GM19372 (cell line): ENCODE measurements at regions not wholly inside any gene's neighbourhood (a gene's known extent, or its start where the extent isn't known, plus 50 kb on each side); places are given as distances from the start of the nearest gene placed in this dataset.
"Not testable (repeated sequence)": the region's sequence is repeated elsewhere in the genome, so short reads cannot be mapped to it uniquely, and the experiment has no call there.

Experiments used
- ATAC-seq: cut with Tn5 transposase; IDR thresholded peaks from one replicate; pipeline ENCODE4 v1.9.1; 2021; ENCODE audit warnings: mild to moderate bottlenecking, low read depth, moderate library complexity; ENCODE audit not compliant: unreplicated experiment

DNA sequence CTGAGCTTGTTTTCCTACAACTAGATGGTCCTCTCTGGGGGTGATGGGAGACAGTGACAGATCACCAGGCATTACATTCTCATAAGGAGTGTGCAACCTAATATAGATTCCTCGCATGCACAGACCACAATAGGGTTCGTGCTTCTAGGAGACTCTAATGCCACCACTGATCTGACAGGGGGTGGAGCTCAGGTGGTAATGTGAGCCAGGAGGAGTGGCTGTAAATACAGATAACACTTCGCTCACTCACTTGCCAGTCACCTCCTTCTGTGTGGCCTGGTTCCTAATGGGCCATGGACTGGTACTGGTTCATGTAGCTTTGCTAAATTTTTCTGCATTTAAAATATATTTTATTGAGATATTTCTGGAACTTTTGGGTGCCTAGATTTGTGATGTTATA, 202.3 kb upstream of the ZNF32 start:
- ATAC-seq = no peak

DNA sequence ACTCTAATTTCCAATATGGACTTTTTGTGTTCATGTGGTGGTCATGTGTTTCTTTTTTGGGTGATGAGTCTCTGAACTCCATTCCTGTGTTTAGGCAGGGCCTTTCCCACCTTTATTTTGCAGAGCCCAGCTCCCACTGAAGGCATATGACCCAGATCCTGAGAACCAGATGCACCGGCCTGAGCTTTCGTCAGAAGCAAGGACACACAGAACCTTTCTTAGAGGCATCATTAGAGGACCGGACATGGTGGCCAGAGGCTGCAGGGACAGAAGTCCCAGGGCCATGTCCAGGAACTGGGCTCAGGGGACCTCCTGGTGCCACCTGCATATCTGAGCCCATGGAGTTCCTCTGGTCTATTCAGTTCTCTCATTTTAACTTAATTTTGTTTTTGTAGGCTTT, 200.9 kb upstream of the ZNF32 start:
- ATAC-seq = no peak

DNA sequence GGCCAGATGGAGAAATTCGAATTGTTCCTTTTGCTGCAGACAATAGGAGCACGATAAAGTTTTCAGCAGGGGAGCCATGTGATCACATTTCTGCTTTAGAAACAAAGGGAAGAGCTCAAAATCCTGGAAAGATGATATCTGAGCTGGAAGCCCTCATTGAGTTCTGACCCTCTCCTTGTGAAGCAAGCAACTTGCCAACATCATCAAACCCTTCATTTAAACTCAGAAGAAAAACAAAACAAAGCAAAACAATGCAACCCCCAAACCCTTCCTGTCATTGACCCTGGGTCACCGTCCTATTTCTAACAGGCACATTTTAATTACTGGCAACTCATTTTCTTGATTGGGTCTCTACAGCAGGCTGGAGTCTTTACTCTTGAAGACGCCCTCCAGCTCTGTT, 198.3 kb upstream of the ZNF32 start:
- ATAC-seq = no peak

DNA sequence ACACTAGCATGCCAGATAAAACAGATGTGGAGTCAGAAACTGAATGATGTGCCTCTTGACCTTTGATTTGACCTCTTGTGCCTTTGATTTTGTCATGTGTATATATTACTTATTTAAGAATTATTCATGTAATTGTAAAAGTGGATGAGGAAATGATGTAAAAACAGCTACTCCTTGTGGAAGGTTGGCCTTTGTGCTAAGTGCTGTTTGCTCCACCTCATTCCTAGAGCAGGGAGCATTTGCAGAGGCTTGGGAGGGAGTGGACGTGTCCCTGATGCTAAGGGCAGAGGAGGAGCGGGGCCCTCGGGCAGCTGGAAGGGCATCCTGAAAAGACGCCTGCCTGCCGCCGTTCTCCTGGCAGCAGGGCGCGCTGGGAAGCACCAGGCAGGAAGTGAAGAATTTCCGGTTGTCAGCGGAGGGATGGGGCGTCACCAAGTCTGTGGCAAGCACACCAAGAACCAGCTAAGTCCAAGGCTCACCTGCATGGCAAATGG, 197.6 kb upstream of the ZNF32 start:
- ATAC-seq = peak; percentile 57

DNA sequence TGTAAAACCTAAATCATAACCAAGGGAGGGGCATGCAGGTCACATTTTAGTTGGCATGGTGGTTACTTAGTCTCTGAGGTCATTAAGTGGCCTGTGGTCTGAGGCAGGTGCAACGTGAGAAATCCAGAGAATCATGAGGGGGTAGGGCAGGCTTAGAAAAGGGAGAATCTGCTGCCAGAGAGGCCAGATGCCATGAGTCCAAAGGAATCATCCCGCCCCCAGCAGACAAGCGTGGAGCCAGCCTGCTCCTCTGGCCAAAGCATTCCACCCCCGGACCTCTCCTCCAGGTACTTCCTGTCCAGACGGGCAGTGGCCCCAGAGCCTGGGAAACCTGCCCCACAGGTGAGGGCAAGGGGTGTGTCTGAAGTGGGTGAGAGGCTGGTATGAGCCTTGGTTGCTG, 196.4 kb upstream of the ZNF32 start:
- ATAC-seq = no peak

DNA sequence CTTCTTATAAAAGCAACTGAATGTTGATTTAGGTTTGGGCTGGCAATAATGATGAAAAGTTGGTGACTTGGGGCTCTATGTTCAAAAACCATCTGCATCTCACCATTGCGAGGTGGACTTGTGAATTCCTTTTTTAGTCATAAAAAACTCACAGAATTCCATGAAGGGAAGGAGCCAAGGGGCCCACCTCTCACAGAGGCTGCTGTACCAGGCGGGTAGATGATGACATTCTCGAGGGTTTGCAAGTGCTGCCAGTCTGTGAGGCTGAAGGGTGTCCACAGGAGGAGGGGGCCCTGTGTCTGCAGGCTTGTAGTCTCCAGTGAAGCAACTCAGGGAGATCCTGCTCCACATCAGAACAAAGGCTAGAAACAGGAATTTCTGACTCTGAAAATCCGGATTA, 195.5 kb upstream of the ZNF32 start:
- ATAC-seq = no peak

DNA sequence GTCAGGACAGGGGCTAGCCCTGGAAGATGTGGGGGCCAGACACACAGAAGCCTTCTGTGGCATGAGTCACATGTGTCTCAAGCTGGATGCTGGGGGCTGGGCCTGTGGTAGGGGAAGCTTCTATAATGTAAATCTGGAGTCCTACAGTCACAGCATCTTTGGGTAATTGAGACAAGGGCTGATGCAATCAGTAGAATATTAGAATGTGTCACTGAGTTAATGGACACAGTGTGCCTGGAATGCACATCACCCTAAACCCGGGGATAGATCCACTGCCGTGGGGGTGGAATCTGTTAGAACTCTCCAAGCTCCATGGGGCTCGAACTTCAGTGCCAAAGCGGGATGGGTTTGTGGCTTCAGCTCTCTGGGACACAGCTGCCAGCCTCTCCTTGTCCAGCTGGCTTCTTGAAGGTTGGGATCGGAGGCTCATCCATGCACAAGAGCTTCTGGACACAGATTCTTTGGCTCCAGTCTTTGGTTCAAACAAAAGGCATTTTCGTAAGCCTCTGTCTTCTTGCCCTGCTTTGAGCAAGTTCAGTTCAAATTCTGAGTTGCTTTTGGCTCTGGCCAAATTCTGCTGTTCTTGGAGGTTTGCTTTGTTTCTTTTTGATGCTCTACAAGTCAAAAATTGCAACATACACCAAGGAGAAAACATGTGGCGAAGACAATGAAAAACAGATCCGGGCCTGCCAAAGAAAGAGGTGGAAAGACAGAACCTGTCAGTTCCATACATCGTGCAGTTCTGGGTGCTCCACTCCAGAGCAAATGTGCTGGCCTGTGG, 194.8 kb upstream of the ZNF32 start:
- ATAC-seq = no peak

DNA sequence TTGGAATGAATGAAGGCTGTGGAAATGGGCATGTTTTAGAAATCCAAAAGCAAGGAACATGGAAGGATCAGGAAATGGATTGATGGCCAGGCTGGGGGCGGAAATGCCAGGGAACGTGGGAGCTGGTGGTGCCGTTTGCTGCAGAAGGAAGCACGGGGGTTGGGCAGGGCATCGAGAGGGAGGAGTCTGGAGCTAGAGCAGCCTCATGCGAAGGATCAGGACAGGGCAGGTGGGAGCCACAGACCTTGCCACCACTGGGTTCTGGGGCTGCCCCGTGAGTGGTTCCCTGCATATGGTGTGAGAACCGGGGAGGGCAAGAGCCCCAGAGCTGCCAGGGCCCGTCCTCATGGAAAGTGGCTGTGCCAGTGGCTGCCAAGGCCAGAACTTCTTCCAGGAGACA, 193.8 kb upstream of the ZNF32 start:
- no peak for ATAC-seq

DNA sequence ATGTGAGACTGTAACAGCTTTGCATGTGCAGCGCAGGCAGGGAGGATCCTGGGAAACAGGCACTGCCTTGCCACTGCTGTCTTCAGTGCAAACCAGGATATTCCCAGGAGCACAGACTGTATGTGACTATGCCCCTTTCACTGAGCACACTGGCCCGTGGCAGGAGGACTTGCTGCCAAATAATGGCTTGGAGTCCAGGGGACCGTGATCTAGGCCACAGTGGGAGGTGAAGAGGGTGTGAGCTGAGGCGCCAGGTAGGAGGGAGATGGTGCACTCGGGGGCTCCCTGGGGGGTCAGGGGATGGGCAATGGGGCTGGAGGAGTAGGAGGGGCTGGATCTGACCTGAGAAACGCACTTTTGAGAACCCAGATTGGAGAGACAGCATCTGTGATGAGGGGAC, 193.4 kb upstream of the ZNF32 start:
- no peak for ATAC-seq

DNA sequence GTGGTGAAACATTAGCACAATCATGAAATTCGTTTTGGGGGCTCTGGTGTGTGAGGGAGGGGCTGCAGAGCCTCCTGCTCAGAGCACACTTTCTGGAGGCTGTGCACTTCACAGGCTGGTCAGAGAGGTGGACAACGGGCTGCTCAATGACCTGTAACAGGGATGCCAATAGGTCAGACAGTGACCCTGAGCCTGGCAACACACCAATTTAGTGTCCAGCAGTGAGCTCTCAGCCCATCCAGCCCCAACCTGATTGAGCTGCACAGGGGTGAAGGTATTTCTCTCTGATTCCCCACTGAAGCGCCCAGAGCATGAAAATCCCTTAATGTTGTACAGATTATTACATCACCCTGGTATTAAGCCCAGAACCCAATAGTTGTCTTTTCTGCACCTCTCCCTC, 191.3 kb upstream of the ZNF32 start:
- ATAC-seq = no peak

DNA sequence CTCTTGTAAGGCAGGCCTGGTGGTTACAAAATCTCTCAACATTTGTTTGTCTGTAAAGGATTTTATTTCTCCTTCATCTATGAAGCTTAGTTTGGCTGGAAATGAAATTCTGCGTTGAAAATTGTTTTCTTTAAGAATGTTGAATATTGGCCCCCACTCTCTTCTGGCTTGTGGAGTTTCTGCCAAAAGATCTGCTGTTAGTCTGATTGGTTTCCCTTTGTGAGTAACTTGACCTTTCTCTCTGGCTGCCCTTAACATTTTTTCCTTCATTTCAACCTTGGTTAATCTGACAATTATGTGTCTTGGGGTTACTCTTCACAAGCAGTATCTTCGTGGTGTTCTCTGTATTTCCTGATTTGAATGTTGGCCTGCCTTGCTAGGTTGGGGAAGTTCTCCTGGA, 186.1 kb upstream of the ZNF32 start:
- ATAC-seq = not testable (repeated sequence)

DNA sequence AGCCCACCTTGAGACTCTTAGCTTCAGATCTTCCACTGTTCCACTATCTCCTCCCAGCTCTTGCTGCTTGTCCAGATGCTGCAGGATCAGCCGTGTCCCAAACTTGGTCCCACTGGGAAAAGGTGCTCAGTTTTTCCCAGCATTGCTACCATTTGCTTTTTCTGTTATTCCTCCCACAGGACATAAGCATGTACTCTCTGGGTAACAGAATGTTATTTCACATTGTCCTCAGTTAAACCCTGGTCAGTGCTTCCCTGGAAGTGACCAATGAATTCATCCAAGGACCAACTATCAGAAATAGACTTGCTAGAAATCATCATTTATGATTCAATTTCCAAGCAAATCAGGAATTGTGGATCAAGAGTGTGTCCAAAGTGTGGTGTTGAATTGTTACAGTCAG, 179.2 kb upstream of the ZNF32 start:
- ATAC-seq = no peak

DNA sequence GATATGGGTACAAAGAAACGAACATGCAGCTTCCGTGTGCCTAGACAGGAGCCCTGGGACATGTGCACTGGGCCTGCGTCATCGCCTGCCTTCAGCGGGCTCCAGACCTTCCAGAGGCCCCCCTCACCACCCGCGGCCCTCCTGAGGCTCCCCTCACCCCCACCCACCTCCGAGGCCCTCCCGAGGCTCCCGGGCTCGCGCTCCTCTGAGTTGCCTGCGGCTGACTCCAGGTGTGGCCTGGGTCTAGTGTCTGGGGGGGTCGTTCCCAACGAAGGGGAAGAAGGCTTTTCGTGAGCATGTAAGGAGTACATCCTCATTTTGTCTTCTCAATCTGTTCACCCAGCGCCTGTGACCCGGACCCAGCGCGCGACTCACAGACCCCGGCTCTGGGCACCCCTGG, 177.3 kb upstream of the ZNF32 start:
- ATAC-seq = no peak

DNA sequence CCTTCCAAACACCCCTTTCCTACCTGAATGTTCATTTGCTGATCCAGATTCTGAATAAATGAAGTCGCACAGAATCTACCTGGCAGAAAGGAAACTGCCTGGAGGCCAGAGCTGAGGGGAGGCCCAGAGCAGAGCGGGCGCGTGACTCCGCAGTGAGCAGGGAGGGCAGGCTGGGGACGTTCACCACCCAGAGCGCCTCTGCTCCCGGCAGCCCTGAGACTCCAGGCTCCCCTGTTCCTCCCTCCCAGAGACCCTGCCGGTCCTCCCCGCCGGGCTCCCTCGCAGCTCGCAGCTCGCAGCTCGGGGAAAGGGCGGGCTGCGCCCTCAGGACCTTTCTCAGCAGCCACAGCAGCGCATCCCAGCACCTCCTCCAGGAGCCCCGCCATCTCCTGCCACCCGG, 176.7 kb upstream of the ZNF32 start:
- no peak for ATAC-seq

DNA sequence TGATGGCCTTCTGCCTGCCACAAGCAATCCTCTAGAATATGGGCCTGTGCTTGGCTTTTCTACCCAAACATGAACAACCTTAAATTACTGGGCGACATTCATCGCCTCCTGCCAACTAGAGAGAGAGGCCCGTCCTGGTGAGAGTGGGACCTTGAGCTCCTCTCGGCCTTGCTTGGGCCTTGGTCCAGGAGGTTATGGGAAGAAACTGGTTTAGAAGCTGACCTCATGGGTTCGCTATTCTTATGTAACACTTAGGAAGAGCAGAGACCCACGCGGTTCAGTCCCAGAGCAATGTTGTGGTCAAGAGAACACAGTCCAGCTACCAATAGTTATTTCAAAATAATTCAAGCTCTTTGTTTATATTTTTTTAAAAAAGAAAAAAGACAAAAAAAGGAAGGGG, 176.3 kb upstream of the ZNF32 start:
- no peak for ATAC-seq

DNA sequence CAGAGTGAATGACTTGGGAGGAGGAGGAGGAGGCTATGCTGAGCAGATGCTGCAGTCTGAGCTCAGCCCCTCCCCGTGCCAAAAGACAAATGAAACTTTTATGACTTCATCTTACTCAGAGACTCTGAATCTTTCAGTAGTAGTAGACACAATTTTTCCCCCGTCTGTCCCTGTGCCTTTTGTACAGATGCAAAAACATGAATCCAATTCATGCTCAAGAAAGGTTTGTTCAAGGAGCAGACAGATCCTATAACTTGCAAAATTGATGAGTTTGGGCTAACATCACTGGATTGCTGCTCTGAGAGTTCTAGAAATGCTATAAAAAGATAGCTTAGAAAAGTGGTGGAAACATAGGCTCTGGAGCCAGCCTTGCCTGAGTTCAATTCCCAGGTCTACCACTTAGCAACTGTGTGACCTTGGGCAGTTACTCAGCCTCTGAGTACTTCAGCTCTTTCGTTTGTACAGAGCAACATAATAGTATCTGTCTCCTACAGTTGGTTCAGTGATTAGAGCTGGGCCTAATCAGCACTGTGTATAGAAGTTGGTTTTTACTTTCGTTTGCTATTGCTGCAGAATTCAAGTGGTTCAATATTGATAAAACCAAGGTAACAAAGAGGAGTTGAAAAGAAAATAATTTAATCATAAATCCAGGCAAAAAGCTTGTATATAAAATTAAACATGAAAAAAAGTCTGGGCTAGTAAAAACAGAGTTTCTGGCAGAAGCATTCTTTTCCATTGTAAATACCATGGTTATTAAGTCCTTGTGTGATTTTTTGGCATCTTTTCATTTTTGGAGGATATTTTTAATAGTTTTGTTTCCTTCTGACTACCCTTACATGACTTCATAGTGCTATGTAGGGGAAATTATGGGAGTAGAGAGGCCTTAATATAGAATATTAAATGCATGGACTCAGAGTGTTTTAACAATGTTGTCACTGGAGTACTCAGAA, 174.2 kb upstream of the ZNF32 start:
- ATAC-seq = no peak

DNA sequence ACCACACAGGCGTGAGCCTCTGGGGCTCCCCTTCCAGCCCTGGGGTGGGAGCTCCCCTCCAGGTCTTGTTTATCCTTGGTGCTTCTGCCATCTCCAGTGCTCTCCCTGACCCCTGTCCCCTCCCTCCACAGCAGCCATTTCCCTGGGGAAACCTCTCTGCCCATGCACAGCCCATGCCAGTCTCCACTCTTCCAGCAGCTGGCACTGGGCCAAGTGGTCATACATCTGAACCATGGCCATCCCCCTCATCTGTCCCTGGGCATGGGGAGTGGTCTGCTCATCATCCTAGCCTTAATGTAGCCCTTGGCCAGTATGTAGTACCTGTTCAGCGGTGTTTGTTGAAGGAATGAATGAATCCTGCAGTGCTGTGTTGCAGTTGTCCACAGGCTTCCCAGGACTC, 172.4 kb upstream of the ZNF32 start:
- no peak for ATAC-seq

DNA sequence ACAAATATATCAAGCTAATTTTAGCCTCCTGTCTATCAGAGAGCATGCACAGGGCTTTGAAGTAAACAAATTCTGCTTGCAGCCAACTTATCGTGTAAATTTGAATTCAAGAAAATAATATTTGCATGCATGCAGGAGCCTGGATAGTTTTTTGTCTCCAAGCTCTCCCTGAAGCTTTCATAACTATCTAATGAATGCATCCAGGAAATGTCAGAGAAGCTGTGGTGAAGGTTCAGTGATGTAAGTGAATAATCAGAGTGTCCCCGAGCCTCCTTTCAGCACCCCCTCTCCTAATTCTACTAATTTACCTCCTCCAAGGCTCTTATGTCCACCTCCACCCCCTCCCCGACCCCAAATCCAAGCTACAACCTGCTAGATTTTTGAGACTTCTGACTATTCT, 172.0 kb upstream of the ZNF32 start:
- ATAC-seq = no peak

DNA sequence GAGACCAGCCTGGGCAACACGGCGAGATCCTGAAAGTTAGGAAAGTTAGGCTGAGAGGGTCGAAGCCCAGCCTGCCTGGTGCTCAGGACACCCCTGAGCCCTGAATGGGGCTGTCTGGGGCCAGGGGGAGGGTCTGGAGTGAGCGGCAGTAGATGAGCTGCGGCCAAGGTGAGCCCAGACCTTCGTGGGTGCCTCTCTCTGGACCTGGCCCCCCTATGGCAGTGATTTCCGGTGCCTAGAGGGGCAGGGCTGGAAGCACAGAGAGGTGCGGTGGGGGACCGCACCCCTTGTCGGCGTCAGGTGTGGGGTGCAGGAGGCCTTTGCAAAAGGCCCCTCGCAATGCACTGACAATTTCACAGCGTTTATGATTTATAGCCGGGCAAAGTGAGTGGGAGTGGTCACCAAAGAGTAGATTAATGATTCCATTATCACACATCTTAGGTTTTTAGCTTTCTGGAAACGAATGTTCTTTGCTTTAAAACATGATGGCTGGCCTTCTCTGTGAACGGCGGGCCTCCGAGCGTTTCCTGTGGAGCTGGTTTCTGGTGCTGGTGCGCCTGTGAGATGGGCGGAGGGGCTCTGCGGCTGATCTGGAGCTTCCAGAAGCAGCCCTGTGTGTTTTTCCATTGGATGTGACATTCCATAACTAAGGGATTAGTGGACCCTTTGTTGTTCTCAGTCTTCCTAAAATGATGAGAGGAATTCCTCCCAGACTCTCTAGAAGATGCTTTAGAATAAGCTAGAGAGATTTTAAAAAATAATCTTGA, 171.0 kb upstream of the ZNF32 start:
- no peak for ATAC-seq

DNA sequence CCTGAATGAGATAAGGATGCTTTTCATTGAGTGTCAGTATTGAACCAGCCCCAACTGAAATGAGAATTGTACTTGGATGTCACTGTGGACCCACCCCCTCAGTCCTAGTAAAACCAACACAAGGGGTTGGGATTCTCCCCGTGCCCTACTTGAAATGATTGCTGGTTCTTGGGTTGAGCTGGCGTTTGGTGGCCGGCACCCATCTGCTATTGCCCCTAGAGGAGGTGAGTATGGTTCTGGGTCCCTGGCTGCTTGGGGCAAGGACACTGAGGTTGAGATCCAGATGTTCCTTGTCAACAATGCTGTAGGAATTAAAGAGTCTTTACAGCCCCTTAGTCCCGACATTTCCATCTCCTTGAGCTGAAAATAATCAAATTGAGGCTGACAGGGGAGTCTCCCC, 170.0 kb upstream of the ZNF32 start:
- ATAC-seq = no peak

DNA sequence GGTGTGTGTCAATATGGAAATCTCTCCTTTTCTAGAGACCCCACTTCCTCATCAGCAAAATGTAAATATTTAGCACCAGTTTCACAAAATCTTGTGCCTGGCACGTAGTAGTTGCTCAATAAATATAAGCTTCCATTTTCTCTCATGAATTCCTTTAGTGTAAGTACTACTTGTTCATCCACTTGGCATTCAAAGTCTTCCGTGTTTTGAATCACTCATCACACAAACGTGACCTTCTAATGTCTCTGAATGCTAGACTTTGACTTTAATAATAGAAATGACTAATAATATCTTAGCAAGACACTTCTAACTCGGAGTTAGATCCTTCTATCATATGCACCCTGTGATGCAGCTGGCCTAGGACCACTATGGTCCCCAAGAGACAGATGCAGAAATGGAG, 168.7 kb upstream of the ZNF32 start:
- ATAC-seq = no peak
